ENCODE measurements at regions not wholly inside any gene's neighbourhood (a gene's known extent, or its start where the extent isn't known, plus 50 kb on each side); places are given as distances from the start of the nearest gene placed in this dataset.

- TF ChIP-seq CTCF (IDR thresholded peaks at IDR 0.05; ENCODE audit: low read depth, low read length, missing control alignments): no peak
- H3K4me3 ChIP-seq (replicated peaks; ENCODE audit: low read depth, low read length): no peak overlapping the region
- DNase-seq (ENCODE audit: extremely low read depth, low read depth): no peak
These were observed 113.6 kb upstream of the EEA1 start for GRCh38 chr12:93042684-93043083.

- H3K4me3 ChIP-seq (replicated peaks; ENCODE audit: low read depth, low read length): no peak overlapping the region
- no peak for TF ChIP-seq CTCF (IDR thresholded peaks at IDR 0.05; ENCODE audit: low read depth, low read length, missing control alignments)
- DNase-seq (ENCODE audit: extremely low read depth, low read depth): no peak
These were observed 114.2 kb upstream of the EEA1 start for GRCh38 chr12:93043192-93043876.

GRCh38 chr12:93043877-93044209 is 114.7 kb upstream of the EEA1 start:
- no peak for DNase-seq (ENCODE audit: extremely low read depth, low read depth)
- no peak for TF ChIP-seq CTCF (IDR thresholded peaks at IDR 0.05; ENCODE audit: low read depth, low read length, missing control alignments)
- no peak overlapping the region for H3K4me3 ChIP-seq (replicated peaks; ENCODE audit: low read depth, low read length)

- TF ChIP-seq CTCF (IDR thresholded peaks at IDR 0.05; ENCODE audit: low read depth, low read length, missing control alignments): no peak
- DNase-seq (ENCODE audit: extremely low read depth, low read depth): no peak
- H3K4me3 ChIP-seq (replicated peaks; ENCODE audit: low read depth, low read length): no peak overlapping the region
These were observed 118.0 kb upstream of the EEA1 start for GRCh38 chr12:93047118-93047517.

- TF ChIP-seq CTCF (IDR thresholded peaks at IDR 0.05; ENCODE audit: low read depth, low read length, missing control alignments): no peak
- no peak for DNase-seq (ENCODE audit: extremely low read depth, low read depth)
- H3K4me3 ChIP-seq (replicated peaks; ENCODE audit: low read depth, low read length): no peak overlapping the region
These were observed 119.6 kb upstream of the EEA1 start for GRCh38 chr12:93048656-93049055.

GRCh38 chr12:93050026-93050747 is 121.1 kb upstream of the EEA1 start:
- no peak overlapping the region for H3K4me3 ChIP-seq (replicated peaks; ENCODE audit: low read depth, low read length)
- DNase-seq (ENCODE audit: extremely low read depth, low read depth): no peak
- TF ChIP-seq CTCF (IDR thresholded peaks at IDR 0.05; ENCODE audit: low read depth, low read length, missing control alignments): no peak

Data from HFF-Myc (cell line).